ENCODE measurements at regions not wholly inside any gene's neighbourhood (a gene's known extent, or its start where the extent isn't known, plus 50 kb on each side); places are given as distances from the start of the nearest gene placed in this dataset.

- no peak for DNase-seq (ENCODE audit: low spot score)
Measured at GRCh38 chr3:182255158-182255557, 538.1 kb upstream of the ATP11B start.

GRCh38 chr3:182257361-182257760, 535.9 kb upstream of the ATP11B start:
- no peak for DNase-seq (ENCODE audit: low spot score)

GRCh38 chr3:182258538-182259177, 534.6 kb upstream of the ATP11B start:
- DNase-seq (ENCODE audit: low spot score): peak; percentile 53

- DNase-seq (ENCODE audit: low spot score): no peak
Measured at GRCh38 chr3:182259579-182259978, 533.7 kb upstream of the ATP11B start.

- DNase-seq (ENCODE audit: low spot score): no peak
Measured at GRCh38 chr3:182261041-182261440, 532.3 kb upstream of the ATP11B start.

- DNase-seq (ENCODE audit: low spot score): no peak
Measured at GRCh38 chr3:182268711-182269110, 524.6 kb upstream of the ATP11B start.

- no peak for DNase-seq (ENCODE audit: low spot score)
Measured at GRCh38 chr3:182276512-182276911, 516.8 kb upstream of the ATP11B start.

GRCh38 chr3:182284793-182285192, 508.5 kb upstream of the ATP11B start:
- no peak for DNase-seq (ENCODE audit: low spot score)

GRCh38 chr3:182292591-182292990, 500.7 kb upstream of the ATP11B start:
- no peak for DNase-seq (ENCODE audit: low spot score)

- DNase-seq (ENCODE audit: low spot score): no peak
Measured at GRCh38 chr3:182294256-182294655, 499.0 kb upstream of the ATP11B start.

- DNase-seq (ENCODE audit: low spot score): no peak
Measured at GRCh38 chr3:182294696-182295095, 498.6 kb upstream of the ATP11B start.

GRCh38 chr3:182300266-182300665, 493.0 kb upstream of the ATP11B start:
- DNase-seq (ENCODE audit: low spot score): no peak

GRCh38 chr3:182303169-182303568, 490.1 kb upstream of the ATP11B start:
- DNase-seq (ENCODE audit: low spot score): no peak

GRCh38 chr3:182305881-182306665, 487.2 kb upstream of the ATP11B start:
- DNase-seq (ENCODE audit: low spot score): no peak

GRCh38 chr3:182308328-182308727, 485.0 kb upstream of the ATP11B start:
- DNase-seq (ENCODE audit: low spot score): no peak

- DNase-seq (ENCODE audit: low spot score): peak; percentile 6
Measured at GRCh38 chr3:182309120-182309519, 484.2 kb upstream of the ATP11B start.

GRCh38 chr3:182315313-182315712, 478.0 kb upstream of the ATP11B start:
- no peak for DNase-seq (ENCODE audit: low spot score)

GRCh38 chr3:182323126-182323700, 470.1 kb upstream of the ATP11B start:
- no peak for DNase-seq (ENCODE audit: low spot score)

GRCh38 chr3:182323898-182324297, 469.4 kb upstream of the ATP11B start:
- no peak for DNase-seq (ENCODE audit: low spot score)

GRCh38 chr3:182325213-182325950, 467.9 kb upstream of the ATP11B start:
- peak; percentile 70 for DNase-seq (ENCODE audit: low spot score)

GRCh38 chr3:182327196-182327681, 466.1 kb upstream of the ATP11B start:
- DNase-seq (ENCODE audit: low spot score): no peak

- DNase-seq (ENCODE audit: low spot score): no peak
Measured at GRCh38 chr3:182330646-182331045, 462.7 kb upstream of the ATP11B start.

Data from NAMALWA (cell line).